Skin epidermis (tissue), 12 donors: ENCODE measurements at regions not wholly inside any gene's neighbourhood (a gene's known extent, or its start where the extent isn't known, plus 50 kb on each side); places are given as distances from the start of the nearest gene placed in this dataset.

Experiments
- H3K27ac ChIP-seq, 21 experiments: fragments of 200-600 bp; sonication (generic) in 11 of 21; one replicate each; pipeline ENCODE4 v1.5.0; 2020; ENCODE audit warnings: mild to moderate bottlenecking in 3 of 21, inconsistent platforms in 2 of 21, moderate library complexity in 2 of 21
- H3K4me3 ChIP-seq, 7 experiments: fragments of 200-600 bp; sonication (generic) in 2 of 7; one replicate each; pipeline ENCODE4 v1.5.0; 2020; ENCODE audit warnings: inconsistent platforms in 2 of 7, mild to moderate bottlenecking in 2 of 7, moderate library complexity in 1 of 7

GRCh38 chr3:95028688-95029087 is 965.8 kb downstream of the NSUN3 start:
- H3K4me3 ChIP-seq, result no peak overlapping the region
- no peak overlapping the region for H3K27ac ChIP-seq

GRCh38 chr3:95029644-95030043 is 966.8 kb downstream of the NSUN3 start:
- no peak overlapping the region for H3K27ac ChIP-seq
- H3K4me3 ChIP-seq, result no peak overlapping the region

GRCh38 chr3:95036526-95037021 is 973.7 kb downstream of the NSUN3 start:
- H3K4me3 ChIP-seq, result no peak overlapping the region
- H3K27ac ChIP-seq, result no peak overlapping the region

GRCh38 chr3:95037097-95037496 is 974.2 kb downstream of the NSUN3 start:
- Histone ChIP-seq H3K4me3 (no peak overlapping the region), H3K27ac (no peak overlapping the region)

- no peak overlapping the region for H3K4me3 ChIP-seq
- H3K27ac ChIP-seq, result no peak overlapping the region
These were observed 975.1 kb downstream of the NSUN3 start for GRCh38 chr3:95037927-95038326.

- Histone ChIP-seq H3K27ac (no peak overlapping the region), H3K4me3 (no peak overlapping the region)
These were observed 981.2 kb downstream of the NSUN3 start for GRCh38 chr3:95044101-95044500.

GRCh38 chr3:95048564-95048963 is 985.7 kb downstream of the NSUN3 start:
- Histone ChIP-seq H3K27ac (no peak overlapping the region), H3K4me3 (no peak overlapping the region)

GRCh38 chr3:95049841-95050240 is 987.0 kb downstream of the NSUN3 start:
- H3K27ac ChIP-seq, result no peak overlapping the region
- no peak overlapping the region for H3K4me3 ChIP-seq

- no peak overlapping the region for H3K4me3 ChIP-seq
These were observed 992.4 kb downstream of the NSUN3 start for GRCh38 chr3:95055288-95055687.

GRCh38 chr3:95082191-95082590 is 1019.3 kb downstream of the NSUN3 start:
- Histone ChIP-seq H3K4me3 (no peak overlapping the region), H3K27ac (no peak overlapping the region)

More at GRCh38 chr3:95055288-95055687, 992.4 kb downstream of the NSUN3 start:
- no peak overlapping the region for H3K27ac ChIP-seq

- Histone ChIP-seq H3K27ac (no peak overlapping the region), H3K4me3 (no peak overlapping the region)
These were observed 1021.9 kb downstream of the NSUN3 start for GRCh38 chr3:95084738-95085137.

- Histone ChIP-seq H3K4me3 (no peak overlapping the region), H3K27ac (no peak overlapping the region)
These were observed 1025.6 kb downstream of the NSUN3 start for GRCh38 chr3:95088464-95088863.

GRCh38 chr3:95097493-95097892 is 1034.6 kb downstream of the NSUN3 start:
- Histone ChIP-seq H3K27ac (no peak overlapping the region), H3K4me3 (no peak overlapping the region)

GRCh38 chr3:95120921-95121320 is 1058.1 kb downstream of the NSUN3 start:
- Histone ChIP-seq H3K27ac (no peak overlapping the region), H3K4me3 (no peak overlapping the region)

- no peak overlapping the region for H3K4me3 ChIP-seq
- no peak overlapping the region for H3K27ac ChIP-seq
These were observed 1060.2 kb downstream of the NSUN3 start for GRCh38 chr3:95123104-95123503.

- Histone ChIP-seq H3K4me3 (no peak overlapping the region), H3K27ac (no peak overlapping the region)
These were observed 1072.0 kb downstream of the NSUN3 start for GRCh38 chr3:95134693-95135413.

GRCh38 chr3:95148107-95148506 is 1085.2 kb downstream of the NSUN3 start:
- no peak overlapping the region for H3K27ac ChIP-seq
- no peak overlapping the region for H3K4me3 ChIP-seq

- Histone ChIP-seq H3K4me3 (no peak overlapping the region), H3K27ac (no peak overlapping the region)
These were observed 1088.7 kb downstream of the NSUN3 start for GRCh38 chr3:95151590-95151989.

GRCh38 chr3:95154766-95155165 is 1091.9 kb downstream of the NSUN3 start:
- H3K27ac ChIP-seq, result no peak overlapping the region

GRCh38 chr3:95162794-95163193 is 1099.9 kb downstream of the NSUN3 start:
- Histone ChIP-seq H3K4me3 (no peak overlapping the region), H3K27ac (no peak overlapping the region)

More at GRCh38 chr3:95154766-95155165, 1091.9 kb downstream of the NSUN3 start:
- no peak overlapping the region for H3K4me3 ChIP-seq

- Histone ChIP-seq H3K4me3 (no peak overlapping the region), H3K27ac (no peak overlapping the region)
These were observed 1104.9 kb downstream of the NSUN3 start for GRCh38 chr3:95167748-95168147.

GRCh38 chr3:95168526-95168925 is 1105.7 kb downstream of the NSUN3 start:
- H3K27ac ChIP-seq, result no peak overlapping the region
- no peak overlapping the region for H3K4me3 ChIP-seq
